ENCODE measurements at regions not wholly inside any gene's neighbourhood (a gene's known extent, or its start where the extent isn't known, plus 50 kb on each side); places are given as distances from the start of the nearest gene placed in this dataset.
"Not testable (repeated sequence)": the region's sequence is repeated elsewhere in the genome, so short reads cannot be mapped to it uniquely, and the experiment has no call there.

GRCh38 chr1:148363439-148363810 is 119.7 kb downstream of the PPIAL4G start:
- in situ Hi-C loops (cut with HindIII; ENCODE audit: low pct_ligation_motif_present, low sequenced_read_pairs) = no loop called here
- DNase-seq = no peak
- Histone ChIP-seq H3K36me3 (replicated peaks) (no peaks in the 10 kb centered on the region), H3K4me3 (ENCODE audit: low read depth, low read length) (no peak overlapping the region), H3K27ac (no peak overlapping the region), H3K27me3 (replicated peaks) (no peaks in the 10 kb centered on the region)
- no peak for TF ChIP-seq CTCF (IDR thresholded peaks at IDR 0.05; ENCODE audit: low read depth, low read length, missing control alignments)

GRCh38 chr1:148362626-148363438 is 120.3 kb downstream of the PPIAL4G start:
- peak; percentile 45 for DNase-seq
- in situ Hi-C loops (cut with HindIII; ENCODE audit: low pct_ligation_motif_present, low sequenced_read_pairs) = no loop called here
- Histone ChIP-seq H3K36me3 (replicated peaks) (no peaks in the 10 kb centered on the region), H3K27me3 (replicated peaks) (no peaks in the 10 kb centered on the region), H3K4me3 (ENCODE audit: low read depth, low read length) (peak overlapping the region; percentile 44), H3K27ac (no peak overlapping the region)
- no peak for TF ChIP-seq CTCF (IDR thresholded peaks at IDR 0.05; ENCODE audit: low read depth, low read length, missing control alignments)

GRCh38 chr1:148362216-148362611 is 120.9 kb downstream of the PPIAL4G start:
- no peak for TF ChIP-seq CTCF (IDR thresholded peaks at IDR 0.05; ENCODE audit: low read depth, low read length, missing control alignments)
- no peaks in the 10 kb centered on the region for H3K36me3 ChIP-seq (replicated peaks)
- peak overlapping the region; percentile 44 for H3K4me3 ChIP-seq (ENCODE audit: low read depth, low read length)
- DNase-seq = no peak
- in situ Hi-C loops (cut with HindIII; ENCODE audit: low pct_ligation_motif_present, low sequenced_read_pairs) = no loop called here
- H3K27me3 ChIP-seq (replicated peaks) = no peaks in the 10 kb centered on the region
- H3K27ac ChIP-seq = no peak overlapping the region

- H3K4me3 ChIP-seq (ENCODE audit: low read depth, low read length) = peak overlapping the region; percentile 44
- H3K27ac ChIP-seq = peak overlapping the region; percentile 21
- DNase-seq = peak; percentile 50
- peak; percentile 68 for TF ChIP-seq CTCF (IDR thresholded peaks at IDR 0.05; ENCODE audit: low read depth, low read length, missing control alignments)
- H3K36me3 ChIP-seq (replicated peaks); H3K27me3 ChIP-seq (replicated peaks); in situ Hi-C loops (cut with HindIII; ENCODE audit: low pct_ligation_motif_present, low sequenced_read_pairs): not testable (repeated sequence)
Measured at GRCh38 chr1:148361427-148362215, 121.5 kb downstream of the PPIAL4G start.

GRCh38 chr1:148357037-148357436 is 126.1 kb downstream of the PPIAL4G start:
- no peaks in the 10 kb centered on the region for H3K27me3 ChIP-seq (replicated peaks)

More at GRCh38 chr1:148357037-148357436, 126.1 kb downstream of the PPIAL4G start:
- no peak overlapping the region for H3K4me3 ChIP-seq (ENCODE audit: low read depth, low read length)
- H3K27ac ChIP-seq = no peak overlapping the region
- DNase-seq = no peak
- no peak for TF ChIP-seq CTCF (IDR thresholded peaks at IDR 0.05; ENCODE audit: low read depth, low read length, missing control alignments)
- in situ Hi-C loops (cut with HindIII; ENCODE audit: low pct_ligation_motif_present, low sequenced_read_pairs) = no loop called here
- H3K36me3 ChIP-seq (replicated peaks) = no peaks in the 10 kb centered on the region

All from brain microvascular endothelial cell (primary cell).